Coronary artery (tissue), 2 donors: ENCODE measurements at regions not wholly inside any gene's neighbourhood (a gene's known extent, or its start where the extent isn't known, plus 50 kb on each side); places are given as distances from the start of the nearest gene placed in this dataset.

Source experiments
- DNase-seq: peaks from one replicate; pipeline ENCODE4 v3.0.0-alpha.2; 2017; ENCODE audit warnings: low spot score
- H3K27ac ChIP-seq, 2 donors: fragments of 200-600 bp; sonication (generic); one replicate each; pipeline ENCODE4 v1.5.1; 2016 to 2019
- H3K4me3 ChIP-seq: fragments of 200-600 bp; sonication (generic); 2 replicates; pipeline ENCODE4 v1.5.1; 2016; ENCODE audit warnings: mild to moderate bottlenecking, moderate library complexity
- TF ChIP-seq, protein P1 (sequence below): fragments of 200-600 bp; sonication (generic); IDR thresholded peaks from one replicate; pipeline ENCODE4 v1.5.1; 2019; ENCODE audit warnings: antibody characterized with exemption

GRCh38 chr11:19509215-19509614 lies 203.4 kb upstream of the NAV2 start:
- Histone ChIP-seq H3K4me3 (no peak overlapping the region), H3K27ac (no peak overlapping the region)
- TF ChIP-seq, protein P1, sequence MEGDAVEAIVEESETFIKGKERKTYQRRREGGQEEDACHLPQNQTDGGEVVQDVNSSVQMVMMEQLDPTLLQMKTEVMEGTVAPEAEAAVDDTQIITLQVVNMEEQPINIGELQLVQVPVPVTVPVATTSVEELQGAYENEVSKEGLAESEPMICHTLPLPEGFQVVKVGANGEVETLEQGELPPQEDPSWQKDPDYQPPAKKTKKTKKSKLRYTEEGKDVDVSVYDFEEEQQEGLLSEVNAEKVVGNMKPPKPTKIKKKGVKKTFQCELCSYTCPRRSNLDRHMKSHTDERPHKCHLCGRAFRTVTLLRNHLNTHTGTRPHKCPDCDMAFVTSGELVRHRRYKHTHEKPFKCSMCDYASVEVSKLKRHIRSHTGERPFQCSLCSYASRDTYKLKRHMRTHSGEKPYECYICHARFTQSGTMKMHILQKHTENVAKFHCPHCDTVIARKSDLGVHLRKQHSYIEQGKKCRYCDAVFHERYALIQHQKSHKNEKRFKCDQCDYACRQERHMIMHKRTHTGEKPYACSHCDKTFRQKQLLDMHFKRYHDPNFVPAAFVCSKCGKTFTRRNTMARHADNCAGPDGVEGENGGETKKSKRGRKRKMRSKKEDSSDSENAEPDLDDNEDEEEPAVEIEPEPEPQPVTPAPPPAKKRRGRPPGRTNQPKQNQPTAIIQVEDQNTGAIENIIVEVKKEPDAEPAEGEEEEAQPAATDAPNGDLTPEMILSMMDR = no peak
- no peak for DNase-seq

- DNase-seq = no peak
- no peak overlapping the region for H3K27ac ChIP-seq
- TF ChIP-seq, protein P1 = no peak
- no peak overlapping the region for H3K4me3 ChIP-seq
Observed at GRCh38 chr11:19508165-19508564, 204.5 kb upstream of the NAV2 start.

- no peak overlapping the region for H3K27ac ChIP-seq
- DNase-seq = no peak
- H3K4me3 ChIP-seq = no peak overlapping the region
- TF ChIP-seq, protein P1 = no peak
Observed at GRCh38 chr11:19506816-19507486, 205.7 kb upstream of the NAV2 start.

- no peak overlapping the region for H3K4me3 ChIP-seq
- no peak for DNase-seq
- TF ChIP-seq, protein P1 = no peak
- H3K27ac ChIP-seq = no peak overlapping the region
Observed at GRCh38 chr11:19502691-19503253, 209.9 kb upstream of the NAV2 start.

GRCh38 chr11:19501631-19502030 lies 211.0 kb upstream of the NAV2 start:
- DNase-seq = no peak
- no peak overlapping the region for H3K27ac ChIP-seq
- no peak overlapping the region for H3K4me3 ChIP-seq
- TF ChIP-seq, protein P1 = no peak

DNA sequence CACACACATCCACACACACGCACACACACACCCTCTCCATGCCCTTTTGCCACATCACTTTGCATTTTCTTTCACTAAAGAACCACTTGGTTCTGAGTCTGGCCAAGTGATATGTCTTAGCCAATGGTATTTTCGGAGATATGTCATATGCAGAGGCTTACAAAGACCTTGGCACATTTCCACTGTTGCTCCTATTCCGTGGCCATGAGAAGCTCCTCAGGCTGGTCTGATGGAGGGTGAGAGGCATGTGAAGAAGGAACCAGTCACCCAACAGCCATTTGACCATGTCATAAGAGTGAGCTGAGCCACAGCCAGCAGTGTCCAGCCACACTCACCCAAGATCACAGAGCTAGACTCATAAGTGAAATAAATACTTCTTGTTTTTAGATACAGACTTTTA lies 212.6 kb upstream of the NAV2 start:
- no peak overlapping the region for H3K4me3 ChIP-seq
- no peak overlapping the region for H3K27ac ChIP-seq
- DNase-seq = no peak
- TF ChIP-seq, protein P1 = no peak

- Histone ChIP-seq H3K27ac (no peak overlapping the region), H3K4me3 (no peak overlapping the region)
- DNase-seq = no peak
- TF ChIP-seq, protein P1 = no peak
Observed at GRCh38 chr11:19499026-19499669, 213.5 kb upstream of the NAV2 start.
